ENCODE measurements at regions not wholly inside any gene's neighbourhood (a gene's known extent, or its start where the extent isn't known, plus 50 kb on each side); places are given as distances from the start of the nearest gene placed in this dataset.

DNA sequence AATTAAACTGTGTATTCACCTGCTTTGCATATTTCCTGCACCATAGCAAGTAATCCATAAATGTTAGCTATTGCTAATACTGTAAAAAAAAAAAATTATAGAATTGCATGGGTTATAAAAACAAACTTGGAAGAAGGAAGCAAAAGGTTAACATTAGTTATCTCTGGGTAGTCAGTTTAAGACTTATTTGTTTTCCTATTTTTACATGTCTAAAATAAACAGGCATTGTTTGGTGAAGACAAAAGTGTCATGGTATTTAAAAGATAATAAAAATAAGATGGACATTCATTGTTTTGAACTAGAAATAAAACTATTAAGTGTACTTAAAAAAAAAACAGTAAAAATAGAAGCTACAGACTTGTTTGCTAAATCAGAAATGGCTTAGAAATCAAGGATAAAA is 313.8 kb downstream of the SOX9 start (continued):
- TF ChIP-seq ATF3 (IDR thresholded peaks at IDR 0.05) (no peak), HNF4A (conservative IDR thresholded peaks at IDR 0.05) (no peak), TAF1 (conservative IDR thresholded peaks at IDR 0.05) (no peak), HNF4G (IDR thresholded peaks at IDR 0.05) (no peak), NR2F2 (IDR thresholded peaks at IDR 0.05) (no peak), RXRA (IDR thresholded peaks at IDR 0.05) (no peak), GABPA (IDR thresholded peaks at IDR 0.05 in 1 of 2, conservative IDR thresholded peaks at IDR 0.05 in 1 of 2) (no peak)

DNA sequence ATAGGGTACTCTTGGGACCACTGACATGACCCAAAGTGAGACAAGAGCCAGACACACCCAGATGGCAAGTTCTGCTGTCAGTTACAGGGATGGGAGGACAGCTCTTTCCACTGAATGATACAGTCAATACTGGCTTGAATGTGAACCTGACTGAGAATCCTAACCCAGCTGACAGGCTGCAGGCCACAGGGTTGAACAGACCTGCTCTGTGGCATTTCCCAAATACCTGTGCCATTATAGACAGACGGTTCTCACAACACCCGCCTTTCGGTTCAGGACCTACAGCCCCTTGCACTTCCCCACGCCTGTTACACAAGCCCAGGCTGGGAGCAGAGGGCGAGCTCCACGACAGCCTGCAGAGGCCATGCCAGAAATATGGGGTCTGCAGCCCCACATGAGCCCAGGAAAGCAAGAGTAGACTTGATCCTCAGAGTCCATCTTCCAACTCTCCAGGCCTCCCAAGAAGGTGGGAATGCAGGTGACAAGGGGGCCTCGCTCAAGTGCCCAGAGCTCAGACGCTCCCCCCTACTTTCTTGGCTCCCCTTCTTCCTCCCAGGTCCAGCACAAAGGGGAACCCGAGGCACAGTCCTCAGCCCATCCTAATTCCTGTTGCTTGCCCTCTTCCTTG is 314.3 kb downstream of the SOX9 start:
- Histone ChIP-seq H3K9ac (ENCODE audit: low read depth in 1 of 2, low read length in 2 of 2) (no peak overlapping the region), H3K9me3 (ENCODE audit: control insufficient read depth in 4 of 4, low read length in 3 of 4) (no peaks in the 10 kb centered on the region)
- WGBS = 80% methylated on average over 9 of the region's 9 CpGs

DNA sequence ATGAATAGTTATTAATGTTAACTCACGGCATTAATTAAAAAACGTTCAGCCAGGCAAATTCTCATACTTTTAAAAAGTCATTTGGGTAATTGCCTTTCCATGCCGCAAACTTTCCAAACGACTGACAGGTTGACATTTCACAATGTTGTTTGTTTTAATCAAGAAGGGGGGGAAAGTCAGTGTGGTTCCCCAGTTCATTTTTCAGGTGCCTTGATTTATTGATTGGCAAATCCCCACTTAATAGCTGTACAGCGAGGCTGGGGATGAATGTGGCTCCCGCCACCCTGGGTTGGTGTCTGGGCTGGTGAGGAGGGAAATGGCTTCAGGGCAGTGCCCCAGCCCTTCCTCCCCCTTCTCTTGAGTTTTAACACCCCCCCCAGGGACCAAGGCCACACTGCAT is 318.0 kb downstream of the SOX9 start:
- Histone ChIP-seq H3K9ac (ENCODE audit: low read depth in 1 of 2, low read length in 2 of 2) (no peak overlapping the region), H3K36me3 (ENCODE audit: control insufficient read depth in 4 of 4, insufficient read depth in 3 of 4, low read depth in 1 of 4, low read length in 3 of 4) (no peaks in the 10 kb centered on the region), H3K4me3 (ENCODE audit: low read depth in 1 of 3, low read length in 3 of 3) (no peak overlapping the region), H3K27me3 (ENCODE audit: control insufficient read depth in 4 of 4, insufficient read depth in 4 of 4, low read length in 3 of 4) (no peaks in the 10 kb centered on the region), H3K4me1 (ENCODE audit: control insufficient read depth in 4 of 4, insufficient read depth in 4 of 4, low read length in 3 of 4) (no peaks in the 10 kb centered on the region), H3K9me3 (ENCODE audit: control insufficient read depth in 4 of 4, low read length in 3 of 4) (no peaks in the 10 kb centered on the region), H3K27ac (ENCODE audit: low read depth in 1 of 2, low read length in 2 of 2) (no peak overlapping the region)
- no peak for DNase-seq (ENCODE audit: low spot score)
- WGBS = 76% methylated on average over 6 of the region's 6 CpGs
- TF ChIP-seq NR2F2 (IDR thresholded peaks at IDR 0.05) = no peak
- TF ChIP-seq FOXA1 (IDR thresholded peaks at IDR 0.05) = no peak
- TF ChIP-seq SP1 (IDR thresholded peaks at IDR 0.05) = no peak
- TF ChIP-seq JUND (IDR thresholded peaks at IDR 0.05) = no peak
- TF ChIP-seq GABPA (IDR thresholded peaks at IDR 0.05 in 1 of 2, conservative IDR thresholded peaks at IDR 0.05 in 1 of 2) = no peak
- no peak for TF ChIP-seq ZBTB33 (IDR thresholded peaks at IDR 0.05)
- TF ChIP-seq FOXA2 (IDR thresholded peaks at IDR 0.05) = no peak
- TF ChIP-seq EGR1 (IDR thresholded peaks at IDR 0.05; ENCODE audit: low read depth in 2 of 2) = no peak
- TF ChIP-seq YY1 (IDR thresholded peaks at IDR 0.05) = no peak
- TF ChIP-seq, protein P1, sequence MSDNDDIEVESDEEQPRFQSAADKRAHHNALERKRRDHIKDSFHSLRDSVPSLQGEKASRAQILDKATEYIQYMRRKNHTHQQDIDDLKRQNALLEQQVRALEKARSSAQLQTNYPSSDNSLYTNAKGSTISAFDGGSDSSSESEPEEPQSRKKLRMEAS (IDR thresholded peaks at IDR 0.05) = no peak
- TF ChIP-seq, protein P2, sequence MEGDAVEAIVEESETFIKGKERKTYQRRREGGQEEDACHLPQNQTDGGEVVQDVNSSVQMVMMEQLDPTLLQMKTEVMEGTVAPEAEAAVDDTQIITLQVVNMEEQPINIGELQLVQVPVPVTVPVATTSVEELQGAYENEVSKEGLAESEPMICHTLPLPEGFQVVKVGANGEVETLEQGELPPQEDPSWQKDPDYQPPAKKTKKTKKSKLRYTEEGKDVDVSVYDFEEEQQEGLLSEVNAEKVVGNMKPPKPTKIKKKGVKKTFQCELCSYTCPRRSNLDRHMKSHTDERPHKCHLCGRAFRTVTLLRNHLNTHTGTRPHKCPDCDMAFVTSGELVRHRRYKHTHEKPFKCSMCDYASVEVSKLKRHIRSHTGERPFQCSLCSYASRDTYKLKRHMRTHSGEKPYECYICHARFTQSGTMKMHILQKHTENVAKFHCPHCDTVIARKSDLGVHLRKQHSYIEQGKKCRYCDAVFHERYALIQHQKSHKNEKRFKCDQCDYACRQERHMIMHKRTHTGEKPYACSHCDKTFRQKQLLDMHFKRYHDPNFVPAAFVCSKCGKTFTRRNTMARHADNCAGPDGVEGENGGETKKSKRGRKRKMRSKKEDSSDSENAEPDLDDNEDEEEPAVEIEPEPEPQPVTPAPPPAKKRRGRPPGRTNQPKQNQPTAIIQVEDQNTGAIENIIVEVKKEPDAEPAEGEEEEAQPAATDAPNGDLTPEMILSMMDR (IDR thresholded peaks at IDR 0.05; ENCODE audit: low read depth, low read length, missing input control) = no peak
- TF ChIP-seq, protein P3, sequence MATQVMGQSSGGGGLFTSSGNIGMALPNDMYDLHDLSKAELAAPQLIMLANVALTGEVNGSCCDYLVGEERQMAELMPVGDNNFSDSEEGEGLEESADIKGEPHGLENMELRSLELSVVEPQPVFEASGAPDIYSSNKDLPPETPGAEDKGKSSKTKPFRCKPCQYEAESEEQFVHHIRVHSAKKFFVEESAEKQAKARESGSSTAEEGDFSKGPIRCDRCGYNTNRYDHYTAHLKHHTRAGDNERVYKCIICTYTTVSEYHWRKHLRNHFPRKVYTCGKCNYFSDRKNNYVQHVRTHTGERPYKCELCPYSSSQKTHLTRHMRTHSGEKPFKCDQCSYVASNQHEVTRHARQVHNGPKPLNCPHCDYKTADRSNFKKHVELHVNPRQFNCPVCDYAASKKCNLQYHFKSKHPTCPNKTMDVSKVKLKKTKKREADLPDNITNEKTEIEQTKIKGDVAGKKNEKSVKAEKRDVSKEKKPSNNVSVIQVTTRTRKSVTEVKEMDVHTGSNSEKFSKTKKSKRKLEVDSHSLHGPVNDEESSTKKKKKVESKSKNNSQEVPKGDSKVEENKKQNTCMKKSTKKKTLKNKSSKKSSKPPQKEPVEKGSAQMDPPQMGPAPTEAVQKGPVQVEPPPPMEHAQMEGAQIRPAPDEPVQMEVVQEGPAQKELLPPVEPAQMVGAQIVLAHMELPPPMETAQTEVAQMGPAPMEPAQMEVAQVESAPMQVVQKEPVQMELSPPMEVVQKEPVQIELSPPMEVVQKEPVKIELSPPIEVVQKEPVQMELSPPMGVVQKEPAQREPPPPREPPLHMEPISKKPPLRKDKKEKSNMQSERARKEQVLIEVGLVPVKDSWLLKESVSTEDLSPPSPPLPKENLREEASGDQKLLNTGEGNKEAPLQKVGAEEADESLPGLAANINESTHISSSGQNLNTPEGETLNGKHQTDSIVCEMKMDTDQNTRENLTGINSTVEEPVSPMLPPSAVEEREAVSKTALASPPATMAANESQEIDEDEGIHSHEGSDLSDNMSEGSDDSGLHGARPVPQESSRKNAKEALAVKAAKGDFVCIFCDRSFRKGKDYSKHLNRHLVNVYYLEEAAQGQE (IDR thresholded peaks at IDR 0.05) = no peak
- no peak for TF ChIP-seq HNF4G (IDR thresholded peaks at IDR 0.05)
- no peak for TF ChIP-seq HNF4A (conservative IDR thresholded peaks at IDR 0.05)

More for the DNA sequence above, 314.3 kb downstream of the SOX9 start:
- no peak overlapping the region for H3K27ac ChIP-seq (ENCODE audit: low read depth in 1 of 2, low read length in 2 of 2)
- no peaks in the 10 kb centered on the region for H3K36me3 ChIP-seq (ENCODE audit: control insufficient read depth in 4 of 4, insufficient read depth in 3 of 4, low read depth in 1 of 4, low read length in 3 of 4)
- H3K27me3 ChIP-seq (ENCODE audit: control insufficient read depth in 4 of 4, insufficient read depth in 4 of 4, low read length in 3 of 4) = no peaks in the 10 kb centered on the region
- H3K4me1 ChIP-seq (ENCODE audit: control insufficient read depth in 4 of 4, insufficient read depth in 4 of 4, low read length in 3 of 4) = no peaks in the 10 kb centered on the region
- DNase-seq (ENCODE audit: low spot score) = no peak
- H3K4me3 ChIP-seq (ENCODE audit: low read depth in 1 of 3, low read length in 3 of 3) = no peak overlapping the region
- TF ChIP-seq FOXA2 (IDR thresholded peaks at IDR 0.05) = no peak
- TF ChIP-seq HNF4G (IDR thresholded peaks at IDR 0.05) = no peak
- TF ChIP-seq, protein P3 (IDR thresholded peaks at IDR 0.05) = no peak

All from liver (tissue), 8 donors.